HepG2 (cell line): ENCODE measurements at regions not wholly inside any gene's neighbourhood (a gene's known extent, or its start where the extent isn't known, plus 50 kb on each side); places are given as distances from the start of the nearest gene placed in this dataset.

Experiments
- ADNP ChIP-seq: sonication (generic); formaldehyde crosslinking; IDR thresholded peaks from 2 replicates; pipeline ENCODE4 v1.4.0; 2020; ENCODE audit warnings: missing genetic modification reagents
- ATF5 ChIP-seq: sonication (generic); formaldehyde crosslinking; IDR thresholded peaks from 2 replicates; pipeline ENCODE4 v1.4.0; 2020; ENCODE audit warnings: mild to moderate bottlenecking, low read depth, missing genetic modification reagents
- FOXJ3 ChIP-seq: sonication (generic); formaldehyde crosslinking; IDR thresholded peaks from 2 replicates; pipeline ENCODE4 v1.4.0; 2020; ENCODE audit warnings: missing genetic modification reagents, mild to moderate bottlenecking, borderline replicate concordance
- HINFP ChIP-seq: sonication (generic); formaldehyde crosslinking; IDR thresholded peaks from 2 replicates; pipeline ENCODE4 v1.4.0; 2020; ENCODE audit warnings: low read depth, mild to moderate bottlenecking, missing genetic modification reagents
- SMARCC2 ChIP-seq: fragments of 450-650 bp; IDR thresholded peaks from 2 replicates; pipeline ENCODE4 v1.6.1; 2017; ENCODE audit warnings: antibody characterized with exemption, mild to moderate bottlenecking
- ZBED4 ChIP-seq: sonication (generic); formaldehyde crosslinking; IDR thresholded peaks from 2 replicates; pipeline ENCODE4 v1.4.0; 2020; ENCODE audit warnings: missing genetic modification reagents, borderline replicate concordance
- ZBTB44 ChIP-seq: sonication (generic); formaldehyde crosslinking; IDR thresholded peaks from 2 replicates; pipeline ENCODE4 v1.4.0; 2020; ENCODE audit warnings: missing genetic modification reagents
- ZFAT ChIP-seq: sonication (generic); formaldehyde crosslinking; conservative IDR thresholded peaks from 2 replicates; pipeline ENCODE4 v1.8.1; 2023; ENCODE audit warnings: missing genetic modification reagents, inconsistent platforms
- ZNF138 ChIP-seq: sonication (generic); formaldehyde crosslinking; IDR thresholded peaks from 2 replicates; pipeline ENCODE4 v1.5.0; 2020; ENCODE audit warnings: mild to moderate bottlenecking, low read depth, missing genetic modification reagents
- ZNF407 ChIP-seq: sonication (generic); formaldehyde crosslinking; IDR thresholded peaks from one replicate; pipeline ENCODE4 v1.5.1; 2020; ENCODE audit warnings: mild to moderate bottlenecking, missing genetic modification reagents; ENCODE audit errors: not compliant biosample characterization
- ZNF546 ChIP-seq: sonication (generic); formaldehyde crosslinking; conservative IDR thresholded peaks from 2 replicates; pipeline ENCODE4 v1.8.1; 2023; ENCODE audit warnings: mild to moderate bottlenecking, missing genetic modification reagents
- ZNF549 ChIP-seq: sonication (generic); formaldehyde crosslinking; IDR thresholded peaks from 2 replicates; pipeline ENCODE4 v1.5.0; 2020; ENCODE audit warnings: missing genetic modification reagents

GRCh38 chr15:23877502-23878412, 190.7 kb upstream of the NDN start (continued):
- no peak for TF ChIP-seq ZNF407 (CRISPR knock-in tag)
- no peak for TF ChIP-seq ZNF546 (CRISPR knock-in tag)
- TF ChIP-seq FOXJ3 (CRISPR knock-in tag): no peak
- no peak for TF ChIP-seq ATF5 (CRISPR knock-in tag)
- no peak for TF ChIP-seq ZBTB44 (CRISPR knock-in tag)
- TF ChIP-seq ZNF549: no peak
- no peak for TF ChIP-seq ADNP
- no peak for TF ChIP-seq HINFP (CRISPR knock-in tag)
- TF ChIP-seq ZNF138 (CRISPR knock-in tag): no peak
- TF ChIP-seq ZBED4 (CRISPR knock-in tag): no peak
- TF ChIP-seq SMARCC2: no peak
- TF ChIP-seq ZFAT (CRISPR knock-in tag): no peak
